ENCODE measurements at regions not wholly inside any gene's neighbourhood (a gene's known extent, or its start where the extent isn't known, plus 50 kb on each side); places are given as distances from the start of the nearest gene placed in this dataset.

- 90 to 98% methylated on average over 6 of the region's 6 CpGs for WGBS, 2 donors
- Histone ChIP-seq H3K36me3 (ENCODE audit: control insufficient read depth in 2 of 2, insufficient read depth in 2 of 2, low read length in 1 of 2) (no peaks in the 10 kb centered on the region), H3K27me3 (ENCODE audit: control insufficient read depth in 1 of 2, insufficient read depth in 2 of 2, low read length in 2 of 2) (no peaks in the 10 kb centered on the region), H3K9me3 (ENCODE audit: control insufficient read depth in 2 of 2, insufficient read depth in 1 of 2, low read depth in 1 of 2, low read length in 1 of 2) (no peaks in the 10 kb centered on the region), H3K27ac (ENCODE audit: low read depth in 2 of 2, low read length in 1 of 2) (no peak overlapping the region), H3K4me1 (ENCODE audit: control insufficient read depth in 2 of 2, insufficient read depth in 2 of 2, low read length in 1 of 2) (peaks cover 2% of the 10 kb centered on the region in 2 donors), H3K4me3 (ENCODE audit: low read depth in 1 of 2, low read length in 2 of 2) (no peak overlapping the region)
Observed at GRCh38 chr9:89928521-89929275, 323.9 kb downstream of the GADD45G start.

GRCh38 chr9:89929315-89929672, 324.5 kb downstream of the GADD45G start:
- Histone ChIP-seq H3K27me3 (ENCODE audit: control insufficient read depth in 1 of 2, insufficient read depth in 2 of 2, low read length in 2 of 2) (no peaks in the 10 kb centered on the region), H3K4me1 (ENCODE audit: control insufficient read depth in 2 of 2, insufficient read depth in 2 of 2, low read length in 1 of 2) (peaks cover 2% of the 10 kb centered on the region in 2 donors), H3K36me3 (ENCODE audit: control insufficient read depth in 2 of 2, insufficient read depth in 2 of 2, low read length in 1 of 2) (no peaks in the 10 kb centered on the region), H3K4me3 (ENCODE audit: low read depth in 1 of 2, low read length in 2 of 2) (no peak overlapping the region), H3K27ac (ENCODE audit: low read depth in 2 of 2, low read length in 1 of 2) (no peak overlapping the region), H3K9me3 (ENCODE audit: control insufficient read depth in 2 of 2, insufficient read depth in 1 of 2, low read depth in 1 of 2, low read length in 1 of 2) (no peaks in the 10 kb centered on the region)
- WGBS, 2 donors = 76 to 79% methylated on average over 3 of the region's 3 CpGs

- Histone ChIP-seq H3K4me3 (ENCODE audit: low read depth in 1 of 2, low read length in 2 of 2) (no peak overlapping the region), H3K27me3 (ENCODE audit: control insufficient read depth in 1 of 2, insufficient read depth in 2 of 2, low read length in 2 of 2) (no peaks in the 10 kb centered on the region), H3K4me1 (ENCODE audit: control insufficient read depth in 2 of 2, insufficient read depth in 2 of 2, low read length in 1 of 2) (peaks cover 2% of the 10 kb centered on the region in 2 donors), H3K9me3 (ENCODE audit: control insufficient read depth in 2 of 2, insufficient read depth in 1 of 2, low read depth in 1 of 2, low read length in 1 of 2) (no peaks in the 10 kb centered on the region), H3K36me3 (ENCODE audit: control insufficient read depth in 2 of 2, insufficient read depth in 2 of 2, low read length in 1 of 2) (no peaks in the 10 kb centered on the region), H3K27ac (ENCODE audit: low read depth in 2 of 2, low read length in 1 of 2) (no peak overlapping the region)
- WGBS, 2 donors = 54 to 60% methylated on average over 9 of the region's 9 CpGs
Observed at GRCh38 chr9:89929673-89930480, 325.1 kb downstream of the GADD45G start.

- no peak overlapping the region for H3K27ac ChIP-seq (ENCODE audit: low read depth in 2 of 2, low read length in 1 of 2)
Observed at GRCh38 chr9:89933578-89933977, 328.8 kb downstream of the GADD45G start.

GRCh38 chr9:89935115-89935514, 330.3 kb downstream of the GADD45G start:
- Histone ChIP-seq H3K36me3 (ENCODE audit: control insufficient read depth in 2 of 2, insufficient read depth in 2 of 2, low read length in 1 of 2) (no peaks in the 10 kb centered on the region), H3K9me3 (ENCODE audit: control insufficient read depth in 2 of 2, insufficient read depth in 1 of 2, low read depth in 1 of 2, low read length in 1 of 2) (no peaks in the 10 kb centered on the region), H3K4me3 (ENCODE audit: low read depth in 1 of 2, low read length in 2 of 2) (no peak overlapping the region), H3K27ac (ENCODE audit: low read depth in 2 of 2, low read length in 1 of 2) (no peak overlapping the region), H3K4me1 (ENCODE audit: control insufficient read depth in 2 of 2, insufficient read depth in 2 of 2, low read length in 1 of 2) (peaks cover 0 to 2% of the 10 kb centered on the region in 2 donors), H3K27me3 (ENCODE audit: control insufficient read depth in 1 of 2, insufficient read depth in 2 of 2, low read length in 2 of 2) (no peaks in the 10 kb centered on the region)
- WGBS, 2 donors = 82 to 91% methylated on average over 6 of the region's 6 CpGs

More at GRCh38 chr9:89933578-89933977, 328.8 kb downstream of the GADD45G start:
- Histone ChIP-seq H3K4me1 (ENCODE audit: control insufficient read depth in 2 of 2, insufficient read depth in 2 of 2, low read length in 1 of 2) (peaks cover 0 to 2% of the 10 kb centered on the region in 2 donors), H3K36me3 (ENCODE audit: control insufficient read depth in 2 of 2, insufficient read depth in 2 of 2, low read length in 1 of 2) (no peaks in the 10 kb centered on the region), H3K27me3 (ENCODE audit: control insufficient read depth in 1 of 2, insufficient read depth in 2 of 2, low read length in 2 of 2) (no peaks in the 10 kb centered on the region), H3K4me3 (ENCODE audit: low read depth in 1 of 2, low read length in 2 of 2) (no peak overlapping the region), H3K9me3 (ENCODE audit: control insufficient read depth in 2 of 2, insufficient read depth in 1 of 2, low read depth in 1 of 2, low read length in 1 of 2) (no peaks in the 10 kb centered on the region)
- WGBS, 2 donors = 76 to 83% methylated on average over 4 of the region's 4 CpGs

- Histone ChIP-seq H3K27me3 (ENCODE audit: control insufficient read depth in 1 of 2, insufficient read depth in 2 of 2, low read length in 2 of 2) (no peaks in the 10 kb centered on the region), H3K4me3 (ENCODE audit: low read depth in 1 of 2, low read length in 2 of 2) (no peak overlapping the region), H3K4me1 (ENCODE audit: control insufficient read depth in 2 of 2, insufficient read depth in 2 of 2, low read length in 1 of 2) (peaks cover 0 to 1% of the 10 kb centered on the region in 2 donors), H3K27ac (ENCODE audit: low read depth in 2 of 2, low read length in 1 of 2) (no peak overlapping the region), H3K36me3 (ENCODE audit: control insufficient read depth in 2 of 2, insufficient read depth in 2 of 2, low read length in 1 of 2) (no peaks in the 10 kb centered on the region), H3K9me3 (ENCODE audit: control insufficient read depth in 2 of 2, insufficient read depth in 1 of 2, low read depth in 1 of 2, low read length in 1 of 2) (no peaks in the 10 kb centered on the region)
- WGBS, 2 donors = 60 to 63% methylated on average over 4 of the region's 4 CpGs
Observed at GRCh38 chr9:89935801-89936200, 331.0 kb downstream of the GADD45G start.

- H3K36me3 ChIP-seq (ENCODE audit: control insufficient read depth in 2 of 2, insufficient read depth in 2 of 2, low read length in 1 of 2) = no peaks in the 10 kb centered on the region
- no peaks in the 10 kb centered on the region for H3K27me3 ChIP-seq (ENCODE audit: control insufficient read depth in 1 of 2, insufficient read depth in 2 of 2, low read length in 2 of 2)
- no peak overlapping the region for H3K27ac ChIP-seq (ENCODE audit: low read depth in 2 of 2, low read length in 1 of 2)
- WGBS, 2 donors = 95 to 96% methylated on average over 2 of the region's 2 CpGs
- H3K4me1 ChIP-seq (ENCODE audit: control insufficient read depth in 2 of 2, insufficient read depth in 2 of 2, low read length in 1 of 2) = peaks cover 0 to 5% of the 10 kb centered on the region in 2 donors
- no peak overlapping the region for H3K4me3 ChIP-seq (ENCODE audit: low read depth in 1 of 2, low read length in 2 of 2)
- no peaks in the 10 kb centered on the region for H3K9me3 ChIP-seq (ENCODE audit: control insufficient read depth in 2 of 2, insufficient read depth in 1 of 2, low read depth in 1 of 2, low read length in 1 of 2)
Observed at GRCh38 chr9:89937051-89937450, 332.2 kb downstream of the GADD45G start.

- 52 to 64% methylated on average over 6 of the region's 6 CpGs for WGBS, 2 donors
Observed at GRCh38 chr9:89939181-89939580, 334.4 kb downstream of the GADD45G start.

GRCh38 chr9:89939626-89940292, 334.9 kb downstream of the GADD45G start:
- Histone ChIP-seq H3K4me1 (ENCODE audit: control insufficient read depth in 2 of 2, insufficient read depth in 2 of 2, low read length in 1 of 2) (peaks cover 0 to 7% of the 10 kb centered on the region in 2 donors), H3K9me3 (ENCODE audit: control insufficient read depth in 2 of 2, insufficient read depth in 1 of 2, low read depth in 1 of 2, low read length in 1 of 2) (no peaks in the 10 kb centered on the region), H3K4me3 (ENCODE audit: low read depth in 1 of 2, low read length in 2 of 2) (no peak overlapping the region), H3K27ac (ENCODE audit: low read depth in 2 of 2, low read length in 1 of 2) (no peak overlapping the region), H3K36me3 (ENCODE audit: control insufficient read depth in 2 of 2, insufficient read depth in 2 of 2, low read length in 1 of 2) (no peaks in the 10 kb centered on the region), H3K27me3 (ENCODE audit: control insufficient read depth in 1 of 2, insufficient read depth in 2 of 2, low read length in 2 of 2) (no peaks in the 10 kb centered on the region)
- 78 to 82% methylated on average over 14 of the region's 14 CpGs for WGBS, 2 donors

More at GRCh38 chr9:89939181-89939580, 334.4 kb downstream of the GADD45G start:
- no peak overlapping the region for H3K27ac ChIP-seq (ENCODE audit: low read depth in 2 of 2, low read length in 1 of 2)
- H3K4me1 ChIP-seq (ENCODE audit: control insufficient read depth in 2 of 2, insufficient read depth in 2 of 2, low read length in 1 of 2) = peaks cover 0 to 7% of the 10 kb centered on the region in 2 donors
- H3K27me3 ChIP-seq (ENCODE audit: control insufficient read depth in 1 of 2, insufficient read depth in 2 of 2, low read length in 2 of 2) = no peaks in the 10 kb centered on the region
- H3K9me3 ChIP-seq (ENCODE audit: control insufficient read depth in 2 of 2, insufficient read depth in 1 of 2, low read depth in 1 of 2, low read length in 1 of 2) = no peaks in the 10 kb centered on the region
- no peaks in the 10 kb centered on the region for H3K36me3 ChIP-seq (ENCODE audit: control insufficient read depth in 2 of 2, insufficient read depth in 2 of 2, low read length in 1 of 2)
- no peak overlapping the region for H3K4me3 ChIP-seq (ENCODE audit: low read depth in 1 of 2, low read length in 2 of 2)
